Frontal cortex (tissue), 3 donors: ENCODE measurements at regions not wholly inside any gene's neighbourhood (a gene's known extent, or its start where the extent isn't known, plus 50 kb on each side); places are given as distances from the start of the nearest gene placed in this dataset.
"Not testable (repeated sequence)": the region's sequence is repeated elsewhere in the genome, so short reads cannot be mapped to it uniquely, and the experiment has no call there.

Experiments used
- DNase-seq, 2 donors: peaks; one replicate each; pipeline ENCODE4 v3.0.0; 2012; ENCODE audit warnings: low spot score in 2 of 2
- FAIRE-seq: peaks from 2 replicates; lab custom pipeline; 2012; peaks lifted over from hg19 to GRCh38; lab: Jason Lieb, UNC
- donor health status: control.
- donor health status: control.
- donor health status: control.

DNA sequence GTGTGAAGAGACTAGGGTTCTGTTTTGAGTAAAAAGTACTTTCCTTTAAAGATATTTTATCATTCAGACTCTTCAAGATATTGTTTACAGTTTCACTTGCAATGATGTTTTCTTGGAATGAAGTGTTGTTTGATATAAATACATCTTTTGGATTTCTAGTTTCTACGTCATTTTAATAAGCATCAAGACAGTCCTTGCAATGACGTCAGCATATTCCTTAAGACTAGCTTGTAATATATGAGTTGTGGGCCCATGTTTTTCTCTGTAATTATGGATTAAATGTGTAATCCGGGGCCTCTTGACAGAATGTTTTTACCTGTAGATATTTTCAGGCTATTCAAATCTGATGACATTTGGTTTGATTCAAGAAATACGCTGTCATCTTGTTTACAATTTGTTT is 66.1 kb downstream of the RBMX2 start:
- FAIRE-seq (no peak), DNase-seq (no peak)

DNA sequence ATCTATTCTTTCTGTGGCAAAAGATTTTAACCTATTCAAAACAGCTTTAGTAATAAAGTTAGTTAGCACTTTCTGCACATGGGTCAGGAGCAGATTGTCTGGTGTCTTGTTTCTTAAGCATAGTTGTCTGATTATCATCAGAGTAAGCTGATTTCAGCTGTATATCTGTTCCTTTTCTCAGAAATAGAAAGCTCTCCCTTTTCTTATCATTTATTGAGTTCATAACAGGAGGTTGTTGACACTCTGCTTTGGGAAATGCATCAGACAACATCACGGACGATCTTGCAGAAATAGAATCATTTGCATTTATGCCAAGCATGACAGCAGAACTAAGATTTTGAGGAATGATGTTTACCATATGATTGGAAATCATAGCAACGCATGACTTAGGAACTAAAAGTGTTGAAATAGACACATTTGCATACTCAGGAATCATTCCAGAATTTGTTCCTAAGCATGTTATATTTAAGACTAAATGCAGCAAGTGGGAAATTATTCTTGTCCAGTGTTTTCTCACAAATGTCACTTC is 66.7 kb downstream of the RBMX2 start:
- no peak for FAIRE-seq
- DNase-seq, result no peak

DNA sequence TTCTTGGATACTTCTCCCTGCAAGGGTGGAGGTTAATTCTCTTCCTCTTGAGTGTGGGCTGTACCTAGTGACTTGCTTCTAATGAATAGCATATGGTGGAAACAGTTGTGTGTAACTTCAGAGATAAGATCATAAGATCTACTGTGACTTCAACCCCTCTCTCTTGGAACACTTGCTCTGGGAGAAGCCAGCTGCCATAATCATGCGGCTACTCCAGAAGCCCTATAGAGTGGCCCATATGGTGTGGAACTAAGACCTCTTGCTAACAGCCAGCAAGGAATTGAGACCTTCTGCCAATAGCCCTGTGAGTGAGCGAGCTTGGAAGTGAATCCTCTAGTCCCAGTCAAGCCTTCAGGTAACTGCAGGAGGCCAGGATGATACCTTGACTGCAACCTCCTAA is 81.1 kb downstream of the RBMX2 start:
- FAIRE-seq (no peak), DNase-seq (no peak)

DNA sequence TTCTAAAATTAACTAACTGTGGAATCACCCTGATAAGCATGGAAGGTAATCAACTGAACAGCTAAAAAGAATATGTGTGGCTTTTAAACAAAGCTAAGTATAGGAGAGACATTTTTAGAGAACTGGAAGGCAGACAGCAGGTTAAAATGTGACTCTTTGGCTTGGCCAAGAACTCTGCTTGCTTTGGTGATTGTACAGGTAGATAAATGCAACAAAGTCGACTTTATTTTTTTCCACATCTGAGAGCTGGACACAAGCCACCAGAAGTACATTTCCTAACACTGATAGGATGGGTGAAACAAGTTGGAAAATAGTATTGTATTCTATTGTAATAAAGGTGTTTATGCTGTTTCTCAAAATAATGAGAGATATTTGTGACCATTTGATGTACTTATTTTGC is 84.1 kb downstream of the RBMX2 start:
- DNase-seq, result no peak
- no peak for FAIRE-seq

DNA sequence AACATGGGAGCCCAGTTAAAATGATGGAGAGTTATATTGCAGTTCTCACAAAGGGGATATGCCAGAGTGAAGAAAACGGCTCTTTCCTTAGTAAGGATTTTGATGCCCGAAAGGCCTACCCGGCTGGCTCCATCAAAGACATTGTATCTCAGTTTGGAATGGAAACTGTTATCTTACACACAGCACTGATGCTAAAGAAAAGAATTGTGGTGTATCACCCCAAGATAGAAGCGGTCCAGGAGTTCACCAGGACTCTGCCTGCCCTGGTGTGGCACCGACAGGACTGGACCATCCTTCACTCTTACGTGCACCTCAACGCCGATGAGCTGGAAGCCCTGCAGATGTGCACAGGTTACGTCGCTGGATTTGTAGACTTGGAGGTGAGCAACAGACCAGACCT is 93.7 kb downstream of the RBMX2 start:
- DNase-seq, FAIRE-seq: not testable (repeated sequence)

DNA sequence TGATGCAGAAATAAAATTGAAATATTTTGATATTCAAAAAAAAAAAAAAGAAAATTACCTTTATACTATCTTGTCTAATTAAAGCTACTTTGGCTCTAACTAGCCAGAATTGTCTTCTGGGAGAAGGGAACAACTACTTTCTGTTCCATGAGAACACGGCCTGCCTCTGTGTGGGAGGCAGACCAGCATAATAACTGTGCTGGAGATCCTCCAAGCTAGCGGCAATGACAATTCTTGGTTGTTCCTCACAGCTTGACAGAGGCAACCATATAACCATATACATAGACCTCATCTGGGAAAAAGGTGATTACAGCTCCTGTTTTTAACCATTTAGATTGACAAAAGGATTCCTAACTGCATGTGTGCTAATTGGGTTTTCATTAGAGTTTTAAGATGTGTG is 95.7 kb downstream of the RBMX2 start:
- FAIRE-seq (peak; percentile 98), DNase-seq (peak; percentile 2 to 19)

DNA sequence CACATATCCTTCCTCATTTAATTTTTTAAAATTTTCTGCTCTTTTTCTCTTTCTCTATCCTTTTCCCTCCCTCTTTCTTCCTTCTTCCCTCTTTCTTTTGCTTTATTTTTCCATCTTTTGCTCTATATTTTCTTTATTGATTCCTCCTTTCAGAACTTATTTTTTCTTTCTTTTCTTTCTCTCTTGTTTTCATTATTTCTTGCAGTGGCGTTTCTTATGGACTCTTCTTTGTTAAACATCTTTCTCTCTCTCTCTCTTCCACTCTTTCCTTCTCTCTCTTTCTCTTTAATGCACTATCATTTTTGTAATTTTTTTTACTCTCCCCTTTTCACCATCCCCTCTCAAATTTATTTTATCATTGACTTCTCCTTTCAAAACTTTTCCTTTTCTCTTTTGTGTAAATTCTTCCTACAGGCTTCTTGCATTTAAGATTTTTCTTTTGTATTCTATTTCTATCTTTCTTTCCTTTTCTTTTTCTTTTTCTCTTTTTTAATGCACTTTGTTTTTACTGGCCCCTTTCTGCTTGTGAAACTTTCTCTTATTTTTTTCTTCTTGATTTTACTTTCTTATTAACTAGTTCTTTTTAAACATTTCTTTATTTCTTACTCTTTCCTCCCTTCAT is 97.0 kb downstream of the RBMX2 start:
- FAIRE-seq, result no peak
- DNase-seq, result no peak

DNA sequence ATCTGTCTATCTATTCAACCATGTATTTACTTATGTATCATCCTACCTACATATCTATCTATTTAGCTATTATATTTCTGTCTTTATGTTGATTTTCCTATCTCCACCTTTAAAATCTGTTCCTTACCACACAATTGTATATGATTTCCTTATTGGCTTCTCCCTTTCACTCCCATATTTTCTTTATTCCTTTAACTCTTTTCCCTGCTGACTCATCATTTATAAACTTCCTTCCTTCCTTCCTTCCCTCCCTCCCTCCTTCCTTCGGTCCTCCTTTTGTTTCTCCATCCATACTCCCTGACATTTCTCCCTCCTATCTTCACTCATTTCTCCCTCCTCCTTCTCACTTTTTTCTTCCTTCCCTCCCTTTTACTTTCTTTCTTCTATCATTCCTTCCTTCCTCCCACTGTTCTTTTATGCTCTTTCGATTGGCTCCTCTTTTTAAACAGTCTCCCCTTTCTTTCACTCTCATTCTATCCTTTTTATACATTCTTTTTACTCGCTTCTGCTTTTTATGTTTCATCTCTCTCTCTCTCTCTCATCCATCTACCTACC is 100.3 kb downstream of the RBMX2 start:
- FAIRE-seq (no peak), DNase-seq (no peak)

DNA sequence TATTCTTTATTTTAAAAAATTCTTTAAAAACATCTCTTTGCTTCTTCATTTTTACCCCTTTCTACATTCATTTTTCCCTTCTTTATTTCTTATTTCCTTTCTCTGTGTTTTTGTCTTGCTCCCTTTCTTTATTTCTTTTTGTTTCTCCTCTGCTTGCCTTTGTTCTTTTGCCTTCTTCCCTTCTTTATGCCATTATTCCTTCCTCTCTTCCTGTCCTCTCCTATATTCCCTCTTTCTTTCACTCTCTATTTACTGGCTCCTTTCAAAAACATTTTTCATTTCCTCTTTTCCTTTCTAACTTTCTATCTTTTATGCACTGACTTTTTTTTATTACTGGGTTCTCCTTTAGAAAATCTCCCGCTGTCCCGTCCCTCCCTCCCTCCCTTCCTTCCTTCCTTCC is 102.2 kb downstream of the RBMX2 start:
- FAIRE-seq, result no peak

DNA sequence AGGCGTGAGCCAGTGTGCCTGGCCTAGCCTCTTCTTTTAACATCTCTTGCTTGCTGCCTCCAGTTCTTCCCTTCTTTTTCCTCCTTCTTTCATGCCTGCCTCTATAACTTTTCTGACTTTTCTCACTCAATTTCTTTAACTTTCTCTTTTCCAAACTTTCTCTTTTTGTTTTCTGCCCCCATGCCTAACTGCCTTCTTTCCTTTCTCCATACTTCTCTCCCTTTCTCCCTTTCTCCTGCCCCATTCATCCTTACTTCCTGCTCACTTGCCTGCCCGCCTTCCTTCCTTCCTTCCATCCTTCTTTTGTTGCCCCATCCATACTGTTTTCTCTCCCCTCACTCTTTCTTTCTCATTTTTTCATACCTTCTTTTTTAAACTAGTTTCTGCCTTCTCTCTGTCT is 105.2 kb downstream of the RBMX2 start:
- no peak for FAIRE-seq
- no peak for DNase-seq

More for the DNA sequence above, 102.2 kb downstream of the RBMX2 start:
- DNase-seq, result no peak

DNA sequence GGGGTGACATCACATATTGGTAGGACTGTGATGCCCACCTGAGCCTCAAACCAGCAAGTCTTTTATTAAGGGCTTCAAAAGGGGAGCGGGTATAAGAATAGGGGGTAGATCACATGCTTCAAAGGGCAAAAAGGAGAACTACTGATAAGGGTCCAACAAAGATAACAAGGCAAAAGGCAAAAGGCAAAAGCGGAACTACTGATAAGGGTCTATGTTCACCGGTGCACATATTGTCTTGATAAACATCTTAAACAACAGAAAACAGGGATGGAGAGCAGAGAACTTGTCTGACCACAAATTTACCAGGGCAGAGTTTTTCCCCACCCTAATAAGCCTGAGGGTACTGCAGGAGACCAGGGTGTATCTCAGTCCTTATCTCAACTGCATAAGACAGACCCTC is 110.7 kb downstream of the RBMX2 start:
- DNase-seq, FAIRE-seq: not testable (repeated sequence)

DNA sequence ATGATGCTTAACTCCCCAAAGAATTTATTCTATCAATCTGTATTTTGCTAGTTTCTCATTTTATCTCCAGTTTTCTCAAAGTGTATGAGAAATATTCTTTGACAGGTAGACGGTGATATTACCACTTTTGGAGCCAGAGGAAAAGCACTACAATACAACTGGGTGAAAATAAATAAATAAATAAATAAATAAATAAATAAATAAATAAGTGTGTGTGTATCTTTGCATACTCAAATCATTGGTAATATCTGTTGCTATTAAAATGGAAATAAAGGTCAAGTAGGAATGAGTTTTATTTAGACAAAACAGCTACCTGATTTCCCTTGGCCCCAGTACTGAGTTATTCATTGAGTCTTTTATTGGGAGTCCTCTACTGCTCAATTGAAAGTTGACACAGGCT is 114.3 kb downstream of the RBMX2 start:
- DNase-seq (no peak), FAIRE-seq (no peak)

DNA sequence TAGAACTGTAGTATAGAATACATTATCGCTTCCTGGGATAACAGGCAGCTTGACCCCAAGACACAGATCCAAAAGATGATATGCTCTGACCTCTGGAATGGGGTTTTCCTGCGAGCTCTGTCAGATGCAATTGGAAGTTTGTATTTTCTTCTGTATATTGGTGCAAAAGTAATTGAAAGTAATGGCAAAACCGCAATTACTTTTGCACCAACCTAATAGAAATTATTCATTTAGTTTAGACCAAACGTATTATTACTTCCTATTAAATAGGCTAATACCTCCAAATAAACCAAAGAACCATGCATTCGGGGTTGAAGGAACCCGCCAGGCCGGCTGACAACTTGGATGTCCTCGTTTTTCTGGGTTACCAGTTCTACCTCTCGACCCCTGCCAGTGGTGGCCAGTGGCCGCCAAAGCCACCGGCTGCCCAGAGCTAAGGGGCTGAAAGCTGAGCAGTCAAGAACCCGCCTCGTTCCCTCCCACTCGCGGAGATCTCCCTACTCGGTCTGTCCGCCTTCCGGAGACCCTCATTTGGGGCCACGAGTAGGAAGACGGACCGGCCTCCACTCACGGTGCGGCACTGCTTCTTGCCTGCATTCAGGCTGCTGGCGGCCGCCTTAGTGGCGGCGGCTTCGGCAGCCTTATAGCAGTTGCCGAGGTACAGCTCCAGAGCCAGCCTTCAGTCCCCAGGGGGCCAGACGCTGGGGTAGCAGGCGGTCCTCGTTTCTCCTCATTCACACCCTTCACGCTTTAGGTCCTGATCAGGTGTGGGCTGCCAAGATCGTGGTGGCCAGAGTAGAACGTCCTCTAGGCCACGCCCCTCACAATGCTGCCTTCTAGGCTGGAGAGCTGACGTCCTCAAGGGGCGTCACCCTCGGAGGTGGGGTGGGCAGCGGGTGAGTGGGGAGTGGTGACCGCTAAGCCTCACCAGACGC is 121.9 kb downstream of the RBMX2 start:
- peak; percentile 29 to 54 for DNase-seq
- no peak for FAIRE-seq

DNA sequence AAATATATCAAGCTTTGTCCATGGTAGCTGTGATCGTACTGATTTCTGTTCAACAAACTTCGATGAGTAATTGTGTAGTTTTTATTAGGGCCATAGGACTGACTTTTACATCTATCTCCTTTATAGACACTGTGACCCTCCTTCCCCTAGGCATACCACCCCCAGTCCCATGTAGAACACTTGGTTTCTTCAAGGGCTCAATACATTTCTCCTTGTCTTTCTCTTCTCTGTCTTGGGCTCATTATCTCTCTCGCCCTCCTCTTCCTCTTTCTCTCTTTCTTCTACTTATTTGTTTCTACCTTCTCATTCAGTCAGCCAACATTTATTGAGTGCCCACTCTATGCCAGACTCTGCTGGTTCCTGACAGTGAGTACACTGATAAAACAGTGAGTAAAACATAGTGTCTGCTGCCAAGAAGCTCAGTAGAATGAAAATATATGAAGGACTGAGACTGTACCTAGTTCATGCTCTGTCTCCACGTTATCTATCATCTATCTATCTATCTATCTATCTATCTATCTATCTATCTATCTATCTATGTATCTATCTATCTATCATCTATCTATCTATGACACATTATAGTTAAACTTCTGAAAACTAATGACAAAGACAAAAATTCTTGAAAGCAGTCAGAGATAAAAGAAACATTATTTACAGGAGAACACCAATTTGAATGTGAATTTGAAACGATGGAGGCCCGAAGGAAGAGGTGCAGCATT is 122.8 kb downstream of the RBMX2 start:
- DNase-seq (no peak), FAIRE-seq (no peak)

DNA sequence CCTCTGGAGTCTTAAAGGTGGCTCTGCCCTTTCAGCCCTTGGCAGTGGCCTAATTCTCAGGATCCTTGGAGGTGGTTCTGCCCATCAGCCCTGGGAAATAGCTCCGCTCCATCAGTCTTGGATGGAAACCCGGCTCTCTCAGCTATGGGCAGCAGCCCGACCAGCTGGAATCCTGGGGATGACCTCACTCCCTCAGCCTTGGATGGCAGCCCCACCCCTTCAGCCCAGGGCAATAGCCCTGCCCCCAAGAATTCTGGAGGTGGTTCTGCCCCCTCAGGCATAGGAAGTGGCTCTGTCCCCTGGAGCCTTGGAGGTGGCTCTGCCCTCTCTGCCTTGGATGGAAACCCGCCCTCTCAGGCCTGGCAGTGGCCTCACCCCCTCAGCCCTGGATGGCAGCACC is 127.7 kb downstream of the RBMX2 start:
- no peak for FAIRE-seq
- DNase-seq, result no peak

DNA sequence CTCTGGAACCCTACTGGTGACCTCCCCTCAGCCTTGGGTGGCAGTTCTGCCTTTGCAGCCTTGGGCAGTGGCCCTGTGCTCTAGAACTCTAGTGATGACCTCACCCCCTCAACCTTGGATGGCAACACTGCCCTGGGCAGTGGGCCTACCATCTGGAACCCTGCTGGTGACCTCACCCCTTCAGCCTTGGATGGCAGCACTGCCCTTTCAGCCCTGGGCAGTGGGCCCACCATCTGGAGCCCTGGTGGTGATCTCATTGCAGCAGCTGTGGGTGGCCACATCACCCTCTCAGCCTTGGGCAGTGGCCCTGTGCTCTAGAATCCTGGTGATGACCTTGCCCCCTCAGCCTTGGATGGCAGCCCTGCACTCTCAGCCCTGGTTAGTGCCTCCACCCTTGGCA is 129.3 kb downstream of the RBMX2 start:
- no peak for FAIRE-seq
- DNase-seq, result no peak

DNA sequence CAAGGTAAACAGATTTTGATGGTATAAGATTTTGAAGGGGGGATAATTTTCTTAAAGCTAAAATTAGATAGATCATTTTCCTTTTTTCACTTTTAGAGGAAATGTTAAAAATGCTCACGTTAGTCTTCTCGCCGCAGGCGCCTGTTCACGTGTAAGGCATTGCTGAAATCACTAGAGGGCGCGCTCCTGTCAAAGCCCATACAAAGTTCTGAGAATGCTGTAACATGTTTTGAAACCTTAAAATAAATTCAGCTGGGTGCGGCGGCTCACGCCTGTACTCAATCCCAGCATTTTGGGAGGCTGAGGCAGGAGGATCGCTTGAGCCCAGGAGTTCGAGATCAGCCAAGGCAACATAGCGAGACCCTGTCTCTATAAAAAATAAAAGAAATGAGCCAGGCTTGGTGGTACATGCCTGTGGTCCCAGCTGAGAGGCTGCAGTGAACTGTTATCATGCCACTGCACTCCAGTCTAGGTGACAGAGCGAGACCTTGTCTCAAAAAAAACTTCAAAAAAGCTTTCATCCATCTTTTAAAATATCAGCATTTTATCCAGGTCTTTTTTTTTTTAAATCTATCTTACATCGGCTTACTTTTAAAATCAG is 138.0 kb downstream of the RBMX2 start:
- DNase-seq (peak in 1 of 2 donors; percentile 18), FAIRE-seq (no peak)

DNA sequence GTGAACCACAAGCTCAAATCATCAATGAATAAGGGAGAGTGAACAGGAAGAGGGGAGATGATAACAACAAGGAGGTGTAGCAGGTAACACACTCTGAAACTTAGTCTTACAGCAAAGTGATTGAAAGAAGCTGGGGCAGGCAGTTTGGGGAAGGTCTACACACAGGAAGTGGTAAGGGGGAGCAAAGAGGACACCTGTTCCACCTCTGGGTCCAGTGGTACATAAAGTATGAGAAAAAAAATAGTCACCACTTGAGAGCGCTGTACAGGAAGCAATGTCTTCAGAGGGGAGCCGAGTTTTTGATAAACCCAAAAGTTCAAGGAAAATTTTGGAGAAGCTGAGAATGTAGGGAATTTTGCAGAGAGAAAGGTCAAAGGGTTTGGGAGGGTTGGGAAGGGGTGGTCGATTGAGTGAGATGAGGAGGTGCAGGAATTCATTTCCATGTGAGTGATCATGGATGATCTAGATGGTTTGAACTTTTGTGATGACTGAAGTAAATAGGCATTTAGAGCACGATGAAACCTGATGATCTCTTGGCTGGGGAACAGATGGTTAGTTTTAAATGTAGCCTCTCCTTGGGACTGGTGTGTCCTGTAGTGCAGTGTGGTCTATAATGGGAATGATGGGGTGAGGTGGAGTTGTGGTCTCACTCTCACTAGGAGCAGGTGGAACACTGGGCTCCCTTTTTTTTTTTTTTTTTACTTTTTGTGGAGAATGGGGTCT is 142.0 kb downstream of the RBMX2 start:
- DNase-seq (no peak), FAIRE-seq (no peak)

DNA sequence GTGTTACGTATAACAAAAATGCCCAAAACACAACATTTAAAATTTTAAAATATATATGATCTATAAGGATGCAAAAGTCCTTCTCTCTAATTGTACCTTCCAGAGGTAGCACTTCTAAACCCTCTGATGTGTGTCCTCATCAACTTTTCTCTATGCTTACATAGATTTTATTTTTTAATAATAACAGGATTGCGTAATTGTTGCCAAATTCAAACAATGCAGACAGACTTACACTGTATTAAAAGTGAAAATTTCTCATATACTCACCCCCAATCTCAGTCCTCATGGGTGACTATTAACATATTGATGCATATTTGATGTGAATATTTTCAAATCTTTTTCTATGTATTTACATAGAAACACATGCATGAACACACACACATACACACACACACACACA is 144.0 kb downstream of the RBMX2 start:
- no peak for FAIRE-seq
- no peak for DNase-seq
